Gastroesophageal sphincter (tissue), 3 donors: ENCODE measurements at regions not wholly inside any gene's neighbourhood (a gene's known extent, or its start where the extent isn't known, plus 50 kb on each side); places are given as distances from the start of the nearest gene placed in this dataset.
A peak's percentile ranks its signal among the peaks of the same experiment; 100 is the strongest.

Experiments
- CTCF ChIP-seq, 4 experiments: fragments of 200-600 bp in 2 of 4; fragments of 450-650 bp in 2 of 4; sonication (generic) in 1 of 4; IDR thresholded peaks; one replicate each; pipeline ENCODE4 v1.5.1; 2017 to 2019; ENCODE audit warnings: antibody characterized with exemption in 4 of 4, mild to moderate bottlenecking in 2 of 4, moderate library complexity in 2 of 4
- POLR2A ChIP-seq, 2 donors: fragments of 450-650 bp; IDR thresholded peaks; one replicate each; pipeline ENCODE4 v1.6.1; 2017; ENCODE audit warnings: antibody characterized with exemption in 2 of 2, mild to moderate bottlenecking in 2 of 2, moderate library complexity in 1 of 2
- POLR2AphosphoS5 ChIP-seq: sonication (generic); formaldehyde crosslinking; IDR thresholded peaks from one replicate; pipeline ENCODE4 v1.6.1; 2017; ENCODE audit warnings: antibody characterized with exemption

GRCh38 chr20:6265204-6265904 is 142.5 kb upstream of the FERMT1 start:
- TF ChIP-seq CTCF (IDR thresholded peaks at IDR 0.05) (peak in 2 of 4 experiments; percentile 7 to 29), POLR2A (IDR thresholded peaks at IDR 0.05) (no peak), POLR2AphosphoS5 (peak; percentile 26)
